B cell (primary cell): ENCODE measurements at regions not wholly inside any gene's neighbourhood (a gene's known extent, or its start where the extent isn't known, plus 50 kb on each side); places are given as distances from the start of the nearest gene placed in this dataset.
"Not testable (repeated sequence)": the region's sequence is repeated elsewhere in the genome, so short reads cannot be mapped to it uniquely, and the experiment has no call there.

ENCODE experiments used
- ATAC-seq: fragments of 200-7000 bp; cut with Tn5 transposase; one replicate; pipeline ENCODE4 v1.10.0; 2021; ENCODE audit warnings: low read depth, mild to moderate bottlenecking, moderate number of reproducible peaks, moderate library complexity
- CTCF ChIA-PET: fragments of 350-600 bp; sonication (Branson Sonifier 250); formaldehyde crosslinking; loops from one replicate; lab custom pipeline; 2021; ENCODE audit warnings: antibody characterized with exemption, inconsistent platforms; lab: Charles Lee
- POLR2A ChIA-PET: fragments of 350-600 bp; sonication (Branson Sonifier 250); formaldehyde crosslinking; loops from one replicate; lab custom pipeline; 2021; ENCODE audit warnings: antibody characterized with exemption; lab: Charles Lee
- DNase-seq: peaks from one replicate; pipeline ENCODE4 v3.0.0; 2013
- H2AFZ ChIP-seq: 2 replicates; pipeline ENCODE4 v1.6.1; 2012; ENCODE audit warnings: mild to moderate bottlenecking, low read depth, low read length; ENCODE audit not compliant: insufficient read depth, poor library complexity, severe bottlenecking
- H3K27ac ChIP-seq, 2 donors: 1 replicate in 1 of 2; 2 replicates in 1 of 2; pipeline ENCODE4 v1.5.1; 2012 to 2013; ENCODE audit warnings: low read length in 2 of 2, mild to moderate bottlenecking in 2 of 2, moderate library complexity in 1 of 2
- H3K27me3 ChIP-seq, 4 experiments: fragments of 200-600 bp in 1 of 4; sonication (generic) in 1 of 4; replicated peaks in 1 of 4; 1 replicate in 2 of 4; 2 replicates in 2 of 4; pipeline versions ENCODE4 v1.6.1 to v1.7.0; 2013 to 2016; ENCODE audit warnings: low read length in 3 of 4, mild to moderate bottlenecking in 2 of 4, mixed read lengths in 1 of 4, moderate library complexity in 1 of 4; ENCODE audit not compliant: insufficient read depth in 4 of 4, control insufficient read depth in 3 of 4; ENCODE audit errors: control extremely low read depth in 1 of 4
- H3K36me3 ChIP-seq, 2 experiments: replicated peaks in 1 of 2; 1 replicate in 1 of 2; 2 replicates in 1 of 2; pipeline versions ENCODE4 v1.6.1 to v1.7.1; 2013; ENCODE audit warnings: low read length in 1 of 2; ENCODE audit not compliant: insufficient read depth in 2 of 2, control insufficient read depth in 1 of 2; ENCODE audit errors: control extremely low read depth in 1 of 2, extremely low read depth in 1 of 2
- H3K4me1 ChIP-seq, 2 donors: fragments of 200-600 bp in 1 of 2; sonication (generic) in 1 of 2; 1 replicate in 1 of 2; 2 replicates in 1 of 2; pipeline versions ENCODE4 v1.5.1 to v1.6.1; 2013 to 2017; ENCODE audit warnings: low read length in 2 of 2; ENCODE audit not compliant: control insufficient read depth in 2 of 2, insufficient read depth in 2 of 2
- H3K4me2 ChIP-seq: replicated peaks from 2 replicates; pipeline ENCODE3; 2012; ENCODE audit warnings: mild to moderate bottlenecking, low read depth, low read length; ENCODE audit not compliant: poor library complexity, severe bottlenecking
- H3K4me3 ChIP-seq, 5 experiments: fragments of 200-600 bp in 1 of 5; sonication (generic) in 1 of 5; 1 replicate in 3 of 5; 2 replicates in 2 of 5; pipeline versions ENCODE4 v1.5.1 to v1.7.0; 2011 to 2016; ENCODE audit warnings: low read length in 4 of 5, mild to moderate bottlenecking in 4 of 5, low read depth in 2 of 5, control low read depth in 1 of 5, moderate library complexity in 1 of 5; ENCODE audit not compliant: insufficient read depth in 1 of 5; ENCODE audit errors: control extremely low read depth in 1 of 5, extremely low read depth in 1 of 5
- H3K79me2 ChIP-seq: fragments of 200-600 bp; sonication (generic); one replicate; pipeline ENCODE4 v1.6.0; 2016; ENCODE audit warnings: low read length; ENCODE audit not compliant: control insufficient read depth, insufficient read depth
- H3K9ac ChIP-seq: fragments of 200-600 bp; sonication (generic); 2 replicates; pipeline ENCODE4 v1.6.1; 2017; ENCODE audit warnings: mild to moderate bottlenecking, low read length, moderate library complexity
- H3K9me3 ChIP-seq, 3 donors: one replicate each; pipeline versions ENCODE4 v1.6.1 to v1.7.1; 2013; ENCODE audit warnings: low read length in 2 of 3; ENCODE audit not compliant: control insufficient read depth in 2 of 3, insufficient read depth in 1 of 3; ENCODE audit errors: control extremely low read depth in 1 of 3
- H4K20me1 ChIP-seq: 2 replicates; pipeline ENCODE4 v1.6.0; 2012; ENCODE audit warnings: mild to moderate bottlenecking, low read length; ENCODE audit not compliant: insufficient read depth, control insufficient read depth, poor library complexity, severe bottlenecking
- H3K27ac Mint-ChIP-seq: one replicate; pipeline ENCODE4 v1.8.0; 2021; ENCODE audit warnings: mixed read lengths
- H3K27me3 Mint-ChIP-seq: one replicate; pipeline ENCODE4 v1.8.0; 2021; ENCODE audit warnings: mixed read lengths
- H3K4me1 Mint-ChIP-seq: one replicate; pipeline ENCODE4 v1.8.0; 2021; ENCODE audit warnings: mixed read lengths
- H3K4me3 Mint-ChIP-seq: one replicate; pipeline ENCODE4 v1.8.0; 2021; ENCODE audit warnings: mixed read lengths
- H3K9me3 Mint-ChIP-seq: one replicate; pipeline ENCODE4 v1.8.0; 2022; ENCODE audit warnings: mixed read lengths; ENCODE audit not compliant: insufficient read depth
- WGBS: methylation state at CpG from one replicate; pipeline ENCODE4 v1.1.5; 2013; ENCODE audit warnings: missing lambda C conversion rate; ENCODE audit not compliant: insufficient coverage; 5-methylcytosine and 5-hydroxymethylcytosine counted together
- intact Hi-C: fragments of 100-400 bp; cut with micrococcal nuclease; formaldehyde crosslinking; loops from one replicate; pipeline ENCODE4 v1.10.0; 2022

DNA sequence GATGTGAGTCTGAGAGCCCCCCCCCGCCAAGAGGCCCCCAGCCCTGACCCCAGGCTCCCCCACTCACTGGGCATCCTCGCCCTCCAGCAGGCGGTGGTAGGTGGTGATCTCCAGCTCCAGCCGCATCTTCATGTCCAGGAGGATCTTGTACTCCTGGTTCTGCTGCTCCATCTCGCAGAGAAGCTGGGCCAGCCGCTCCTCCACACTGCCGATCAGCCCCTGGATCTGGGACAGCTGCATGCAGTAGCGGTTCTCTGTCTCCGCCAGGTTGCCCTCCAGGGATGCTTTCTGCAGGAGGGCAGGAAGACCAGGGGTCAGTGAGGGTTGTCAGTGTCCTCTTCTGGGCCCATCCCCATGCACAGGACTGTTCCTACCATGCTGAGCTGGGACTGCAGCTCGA lies 130.0 kb downstream of the TNFRSF13B start:
- H3K27ac ChIP-seq, H3K4me1 Mint-ChIP-seq, H3K4me3 Mint-ChIP-seq, H3K79me2 ChIP-seq, H3K9ac ChIP-seq, H3K27me3 Mint-ChIP-seq, H3K9me3 ChIP-seq, H3K9me3 Mint-ChIP-seq, H3K27me3 ChIP-seq, H2AFZ ChIP-seq, POLR2A ChIA-PET, intact Hi-C loops, DNase-seq, CTCF ChIA-PET, H3K27ac Mint-ChIP-seq, H4K20me1 ChIP-seq, H3K4me2 ChIP-seq, ATAC-seq, H3K4me1 ChIP-seq, H3K36me3 ChIP-seq, H3K4me3 ChIP-seq: not testable (repeated sequence)
- no CpG with 5 or more reads among the region's 10 CpGs for WGBS

DNA sequence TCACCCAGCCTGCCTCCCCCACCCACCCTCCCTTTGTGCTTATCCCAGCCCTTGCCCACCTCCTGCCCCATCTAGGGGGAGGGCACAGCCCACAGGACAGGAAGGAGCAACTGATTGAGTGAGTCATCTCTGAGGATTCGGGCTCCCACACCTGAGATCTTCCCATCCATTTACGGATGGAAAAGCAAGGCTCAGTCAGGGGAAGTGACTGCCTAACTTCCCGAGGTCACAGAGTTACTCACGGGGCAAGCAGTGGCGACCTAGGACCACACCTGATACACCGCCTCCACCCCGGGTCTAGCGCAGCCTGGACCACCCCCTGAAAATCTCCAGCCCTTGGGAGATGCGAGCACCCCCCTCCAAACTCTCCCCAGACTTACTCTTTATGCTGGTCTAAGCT lies 131.7 kb downstream of the TNFRSF13B start:
- H2AFZ ChIP-seq, H3K27ac ChIP-seq, H3K4me1 ChIP-seq, DNase-seq, CTCF ChIA-PET, H3K4me3 ChIP-seq, ATAC-seq, H3K9me3 Mint-ChIP-seq, H3K27me3 ChIP-seq, H3K9me3 ChIP-seq, intact Hi-C loops, H3K79me2 ChIP-seq, H4K20me1 ChIP-seq, H3K4me2 ChIP-seq, H3K9ac ChIP-seq, POLR2A ChIA-PET, H3K4me3 Mint-ChIP-seq, H3K36me3 ChIP-seq, H3K4me1 Mint-ChIP-seq, H3K27ac Mint-ChIP-seq, H3K27me3 Mint-ChIP-seq: not testable (repeated sequence)
- no CpG with 5 or more reads among the region's 9 CpGs for WGBS

- H3K27ac ChIP-seq, H3K9me3 ChIP-seq, H3K27me3 Mint-ChIP-seq, POLR2A ChIA-PET, H3K27ac Mint-ChIP-seq, H3K4me1 ChIP-seq, H2AFZ ChIP-seq, DNase-seq, ATAC-seq, H3K27me3 ChIP-seq, H3K4me3 ChIP-seq, H3K9ac ChIP-seq, H3K36me3 ChIP-seq, H3K4me2 ChIP-seq, intact Hi-C loops, H3K4me3 Mint-ChIP-seq, H4K20me1 ChIP-seq, H3K4me1 Mint-ChIP-seq, CTCF ChIA-PET, H3K79me2 ChIP-seq, H3K9me3 Mint-ChIP-seq: not testable (repeated sequence)
- WGBS, result no CpG with 5 or more reads among the region's 16 CpGs
Observed at GRCh38 chr17:16839242-16840175, 132.4 kb downstream of the TNFRSF13B start.

DNA sequence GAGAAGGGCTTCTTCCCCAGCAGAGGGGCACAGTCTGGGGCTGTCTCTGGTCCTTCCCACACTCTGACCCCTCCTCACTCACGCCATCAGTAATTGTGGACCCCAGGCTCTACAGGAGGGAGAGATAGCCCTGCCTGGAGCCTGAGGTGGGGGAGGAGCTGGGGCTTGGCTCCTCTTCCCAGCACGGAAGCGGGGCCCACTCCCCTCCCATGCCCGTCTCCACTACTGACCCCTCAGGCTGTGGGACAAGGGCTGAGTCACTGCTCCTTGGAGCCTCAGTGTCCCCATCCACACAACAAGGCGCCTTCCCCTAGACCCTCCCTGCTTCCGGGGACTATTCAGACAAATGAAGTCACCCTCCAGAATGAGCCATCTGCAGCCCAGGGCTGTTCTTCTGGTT lies 133.1 kb downstream of the TNFRSF13B start:
- H3K79me2 ChIP-seq, H3K27ac Mint-ChIP-seq, POLR2A ChIA-PET, H3K9ac ChIP-seq, H3K4me3 Mint-ChIP-seq, H3K4me1 Mint-ChIP-seq, H3K27ac ChIP-seq, H3K4me3 ChIP-seq, H3K4me2 ChIP-seq, ATAC-seq, DNase-seq, H3K9me3 Mint-ChIP-seq, H3K36me3 ChIP-seq, H3K27me3 ChIP-seq, H3K4me1 ChIP-seq, H3K9me3 ChIP-seq, H4K20me1 ChIP-seq, intact Hi-C loops, H2AFZ ChIP-seq, H3K27me3 Mint-ChIP-seq, CTCF ChIA-PET: not testable (repeated sequence)
- no CpG with 5 or more reads among the region's 6 CpGs for WGBS
